ENCODE measurements at regions not wholly inside any gene's neighbourhood (a gene's known extent, or its start where the extent isn't known, plus 50 kb on each side); places are given as distances from the start of the nearest gene placed in this dataset.

- TF ChIP-seq, protein P1, sequence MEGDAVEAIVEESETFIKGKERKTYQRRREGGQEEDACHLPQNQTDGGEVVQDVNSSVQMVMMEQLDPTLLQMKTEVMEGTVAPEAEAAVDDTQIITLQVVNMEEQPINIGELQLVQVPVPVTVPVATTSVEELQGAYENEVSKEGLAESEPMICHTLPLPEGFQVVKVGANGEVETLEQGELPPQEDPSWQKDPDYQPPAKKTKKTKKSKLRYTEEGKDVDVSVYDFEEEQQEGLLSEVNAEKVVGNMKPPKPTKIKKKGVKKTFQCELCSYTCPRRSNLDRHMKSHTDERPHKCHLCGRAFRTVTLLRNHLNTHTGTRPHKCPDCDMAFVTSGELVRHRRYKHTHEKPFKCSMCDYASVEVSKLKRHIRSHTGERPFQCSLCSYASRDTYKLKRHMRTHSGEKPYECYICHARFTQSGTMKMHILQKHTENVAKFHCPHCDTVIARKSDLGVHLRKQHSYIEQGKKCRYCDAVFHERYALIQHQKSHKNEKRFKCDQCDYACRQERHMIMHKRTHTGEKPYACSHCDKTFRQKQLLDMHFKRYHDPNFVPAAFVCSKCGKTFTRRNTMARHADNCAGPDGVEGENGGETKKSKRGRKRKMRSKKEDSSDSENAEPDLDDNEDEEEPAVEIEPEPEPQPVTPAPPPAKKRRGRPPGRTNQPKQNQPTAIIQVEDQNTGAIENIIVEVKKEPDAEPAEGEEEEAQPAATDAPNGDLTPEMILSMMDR (IDR thresholded peaks at IDR 0.05), result no peak
- no peak for TF ChIP-seq POLR2A (IDR thresholded peaks at IDR 0.05)
These were observed 112.8 kb upstream of the ARHGAP20 start for GRCh38 chr11:110824912-110825620.

All from testis (tissue), 2 donors.